GM12878 (cell line): ENCODE measurements at regions not wholly inside any gene's neighbourhood (a gene's known extent, or its start where the extent isn't known, plus 50 kb on each side); places are given as distances from the start of the nearest gene placed in this dataset.

ENCODE experiments used
- ATAC-seq: fragments of 200-7000 bp; cut with Tn5 transposase; 3 replicates; pipeline ENCODE4 v1.9.1; 2020; ENCODE audit warnings: mild to moderate bottlenecking, moderate library complexity
- BruUV-seq: library from RNA; stranded (reverse); fragments of 400-500 nt; replicated peaks from 2 replicates; lab custom pipeline; 2021; lab: Mats Ljungman, UMichigan
- CTCF ChIA-PET: fragments of 300-600 bp; sonication (Branson Sonifier 250); formaldehyde crosslinking; extraction: SDS; loops from one replicate; lab custom pipeline; 2021; ENCODE audit warnings: inconsistent platforms; lab: Yijun Ruan, JAX
- POLR2A ChIA-PET: fragments of 350-600 bp; formaldehyde crosslinking; extraction: SDS; loops from one replicate; lab custom pipeline; 2021; ENCODE audit warnings: inconsistent platforms; lab: Charles Lee
- RAD21 ChIA-PET: fragments of 300-600 bp; sonication (Branson Sonifier 250); formaldehyde crosslinking; loops from one replicate; lab custom pipeline; 2023; ENCODE audit warnings: antibody characterized with exemption; ENCODE audit not compliant: unreplicated experiment; lab: Charles Lee
- SMC1A ChIA-PET: fragments of 300-600 bp; sonication (Branson Sonifier 250); formaldehyde crosslinking; loops from one replicate; lab custom pipeline; 2023; ENCODE audit not compliant: unreplicated experiment, uncharacterized antibody; lab: Charles Lee
- DNase-seq: peaks from one replicate; pipeline ENCODE4 v3.0.0-alpha.2; 2011; ENCODE audit warnings: low read depth, low spot score
- FAIRE-seq: peaks from 3 replicates; lab custom pipeline; 2011; peaks lifted over from hg19 to GRCh38; lab: Jason Lieb, UNC
- H2AFZ ChIP-seq: 2 replicates; pipeline ENCODE4 v1.6.0; 2011; ENCODE audit warnings: low read depth, low read length, control low read depth; ENCODE audit not compliant: control insufficient read depth
- H3K27ac ChIP-seq: 2 replicates; pipeline ENCODE4 v1.5.1; 2011; ENCODE audit warnings: control low read depth; ENCODE audit not compliant: control insufficient read depth, insufficient read depth
- H3K27me3 ChIP-seq, 2 experiments: replicated peaks in 1 of 2; 2 replicates each; pipeline versions ENCODE4 v1.6.0 to v1.6.1; 2011; ENCODE audit warnings: low read length in 1 of 2; ENCODE audit not compliant: control insufficient read depth in 2 of 2, insufficient read depth in 2 of 2
- H3K36me3 ChIP-seq, 2 experiments: 2 replicates each; pipeline ENCODE4 v1.5.1; 2011; ENCODE audit warnings: low read length in 1 of 2; ENCODE audit not compliant: control insufficient read depth in 2 of 2, insufficient read depth in 2 of 2
- H3K4me1 ChIP-seq: 2 replicates; pipeline ENCODE4 v1.6.1; 2011; ENCODE audit warnings: mild to moderate bottlenecking, low read length, moderate library complexity, mixed read lengths; ENCODE audit not compliant: control insufficient read depth, insufficient read depth
- H3K4me2 ChIP-seq: 2 replicates; pipeline ENCODE4 v1.6.0; 2011; ENCODE audit warnings: control low read depth; ENCODE audit not compliant: control insufficient read depth, insufficient read depth
- H3K4me3 ChIP-seq: fragments of 200-600 bp; sonication (generic); 2 replicates; pipeline ENCODE4 v1.5.1; 2016
- H3K79me2 ChIP-seq: 2 replicates; pipeline ENCODE4 v1.6.0; 2011; ENCODE audit warnings: low read length; ENCODE audit not compliant: control insufficient read depth, insufficient read depth
- H3K9ac ChIP-seq: 2 replicates; pipeline ENCODE4 v1.8.0; 2011; ENCODE audit warnings: low read length, control low read depth, mixed read lengths; ENCODE audit not compliant: control insufficient read depth, insufficient read depth
- H3K9me3 ChIP-seq: replicated peaks from 3 replicates; pipeline ENCODE4 v1.5.1; 2011; ENCODE audit warnings: mild to moderate bottlenecking, low read length; ENCODE audit not compliant: control insufficient read depth, insufficient read depth
- H4K20me1 ChIP-seq: 2 replicates; pipeline ENCODE4 v1.6.0; 2011; ENCODE audit not compliant: control insufficient read depth, insufficient read depth
- BCL3 ChIP-seq: IDR thresholded peaks from 2 replicates; pipeline ENCODE4 v1.6.1; 2011; ENCODE audit warnings: borderline replicate concordance, low read depth, mild to moderate bottlenecking, moderate library complexity, low read length; ENCODE audit not compliant: insufficient read depth, poor library complexity, severe bottlenecking
- CEBPB ChIP-seq, 2 experiments: fragments of 150-350 bp in 1 of 2; IDR thresholded peaks; 2 replicates each; pipeline ENCODE4 v1.6.1; 2012 to 2014; ENCODE audit warnings: low read depth in 2 of 2, low read length in 2 of 2, borderline replicate concordance in 1 of 2, inconsistent platforms in 1 of 2
- CREM ChIP-seq: IDR thresholded peaks from 2 replicates; pipeline ENCODE4 v1.6.1; 2014; ENCODE audit warnings: antibody characterized with exemption, low read depth
- ESRRA ChIP-seq: IDR thresholded peaks from 2 replicates; pipeline ENCODE4 v1.6.1; 2012; ENCODE audit warnings: mild to moderate bottlenecking, low read length, improper control_type of control experiment
- JUNB ChIP-seq: IDR thresholded peaks from 2 replicates; pipeline ENCODE4 v1.6.1; 2016; ENCODE audit warnings: antibody characterized with exemption, mild to moderate bottlenecking
- KAT2A ChIP-seq: conservative IDR thresholded peaks from 2 replicates; pipeline ENCODE4 v1.6.1; 2011; ENCODE audit warnings: low read depth, low read length; ENCODE audit not compliant: control insufficient read depth
- NFYA ChIP-seq: IDR thresholded peaks from 2 replicates; pipeline ENCODE4 v1.6.1; 2011; ENCODE audit warnings: low read depth, mild to moderate bottlenecking, low read length, improper control_type of control experiment, borderline replicate concordance
- SMAD5 ChIP-seq: IDR thresholded peaks from 2 replicates; pipeline ENCODE4 v1.6.1; 2016; ENCODE audit warnings: antibody characterized with exemption, low read depth
- SMARCA5 ChIP-seq: fragments of 450-650 bp; IDR thresholded peaks from 2 replicates; pipeline ENCODE4 v1.6.1; 2017; ENCODE audit warnings: mild to moderate bottlenecking
- ZZZ3 ChIP-seq: IDR thresholded peaks from 2 replicates; pipeline ENCODE4 v1.6.1; 2011; ENCODE audit warnings: low read depth; ENCODE audit not compliant: control insufficient read depth, insufficient read length
- WGBS: methylation state at CpG from one replicate; pipeline ENCODE4 v1.1.6; 2016; ENCODE audit warnings: low lambda C conversion rate; ENCODE audit not compliant: insufficient replicate concordance, insufficient coverage; ENCODE audit errors: missing lambda C conversion rate; 5-methylcytosine and 5-hydroxymethylcytosine counted together
- in situ Hi-C: fragments of 300-500 bp; cut with MboI; formaldehyde crosslinking; loops from 9 replicates; pipeline ENCODE4 v1.14.3; 2018; ENCODE audit warnings: mixed read lengths
- intact Hi-C: fragments of 100-400 bp; cut with micrococcal nuclease; formaldehyde crosslinking; loops from one replicate; pipeline ENCODE4 v1.14.2; 2022; ENCODE audit not compliant: unreplicated experiment

- Histone ChIP-seq H3K36me3 (no peaks in the 10 kb centered on the region), H3K4me1 (no peaks in the 10 kb centered on the region), H3K4me3 (no peak overlapping the region), H3K27ac (no peak overlapping the region), H3K9me3 (no peaks in the 10 kb centered on the region), H2AFZ (no peak overlapping the region), H3K4me2 (no peak overlapping the region), H3K79me2 (no peaks in the 10 kb centered on the region), H4K20me1 (no peaks in the 10 kb centered on the region), H3K27me3 (no peaks in the 10 kb centered on the region), H3K9ac (no peak overlapping the region)
- in situ Hi-C loops: no loop called here
- POLR2A ChIA-PET: interaction anchor here (0.7 kb wide), 1 partner anchor 1395 kb away, joined by 4 read pairs; no protein-coding TSS in a partner anchor
- CTCF ChIA-PET: no interaction called here
- SMC1A ChIA-PET: no interaction called here
- FAIRE-seq (no peak), DNase-seq (no peak), ATAC-seq (no peak)
- 71% methylated on average over 3 of the region's 3 CpGs for WGBS
- no peak for TF ChIP-seq ZZZ3
- no peak for TF ChIP-seq SMARCA5
- no peak for TF ChIP-seq JUNB
- TF ChIP-seq NFYA: no peak
- no peak for TF ChIP-seq ESRRA
- TF ChIP-seq CREM: no peak
- no peak for TF ChIP-seq BCL3
- no peak for TF ChIP-seq KAT2A
- TF ChIP-seq CEBPB (IDR thresholded peaks at IDR 0.05; ENCODE audit: borderline replicate concordance in 1 of 2, low read depth in 2 of 2, low read length in 2 of 2): no peak
- no peak for TF ChIP-seq SMAD5
- RAD21 ChIA-PET: no interaction called here
- intact Hi-C loops: no loop called here
- BruUV-seq: no TSS peak
These were observed 134.0 kb upstream of the TBL1XR1 start for GRCh38 chr3:177331203-177331835.
